Loucy (cell line): ENCODE measurements at regions not wholly inside any gene's neighbourhood (a gene's known extent, or its start where the extent isn't known, plus 50 kb on each side); places are given as distances from the start of the nearest gene placed in this dataset.

Experiments used
- H2AFZ ChIP-seq: fragments of 200-600 bp; sonication (generic); 2 replicates; pipeline ENCODE4 v1.6.0; 2016; ENCODE audit warnings: antibody characterized with exemption, mild to moderate bottlenecking, low read length, moderate library complexity
- H3F3A ChIP-seq: fragments of 200-600 bp; 2 replicates; pipeline ENCODE4 v1.6.0; 2016; ENCODE audit warnings: antibody characterized with exemption, low read depth, mild to moderate bottlenecking
- H3K27me3 ChIP-seq: fragments of 200-600 bp; sonication (generic); 2 replicates; pipeline ENCODE4 v1.6.1; 2014; ENCODE audit warnings: low read length, mild to moderate bottlenecking; ENCODE audit not compliant: insufficient read depth, poor library complexity, severe bottlenecking
- H3K36me3 ChIP-seq: fragments of 200-600 bp; sonication (generic); 2 replicates; pipeline ENCODE4 v1.6.1; 2016; ENCODE audit warnings: low read length; ENCODE audit not compliant: insufficient read depth
- H3K4me1 ChIP-seq: fragments of 200-600 bp; sonication (generic); 2 replicates; pipeline ENCODE4 v1.5.1; 2014; ENCODE audit warnings: low read length, mild to moderate bottlenecking; ENCODE audit not compliant: insufficient read depth, poor library complexity, severe bottlenecking
- H3K4me2 ChIP-seq: fragments of 200-600 bp; sonication (generic); 2 replicates; pipeline ENCODE4 v1.6.0; 2014; ENCODE audit warnings: antibody characterized with exemption, low read length, low read depth, mild to moderate bottlenecking; ENCODE audit not compliant: poor library complexity, severe bottlenecking
- H3K4me3 ChIP-seq: fragments of 200-600 bp; sonication (generic); 2 replicates; pipeline ENCODE4 v1.5.1; 2014; ENCODE audit warnings: low read length, mild to moderate bottlenecking, mixed read lengths; ENCODE audit not compliant: poor library complexity, severe bottlenecking
- H3K79me2 ChIP-seq: fragments of 200-600 bp; sonication (generic); 2 replicates; pipeline ENCODE4 v1.6.1; 2014; ENCODE audit warnings: low read length; ENCODE audit not compliant: insufficient read depth
- H3K9ac ChIP-seq: fragments of 200-600 bp; sonication (generic); 2 replicates; pipeline ENCODE4 v1.6.0; 2014; ENCODE audit warnings: mild to moderate bottlenecking, low read depth, low read length, moderate library complexity; ENCODE audit not compliant: poor library complexity, severe bottlenecking
- H3K9me2 ChIP-seq: fragments of 200-600 bp; sonication (generic); replicated peaks from 2 replicates; pipeline ENCODE4 v1.6.1; 2016; ENCODE audit warnings: low read depth, low read length, mixed read lengths
- H3K9me3 ChIP-seq: fragments of 200-600 bp; sonication (generic); 2 replicates; pipeline ENCODE4 v1.6.1; 2014; ENCODE audit warnings: mild to moderate bottlenecking, antibody characterized with exemption, low read length, low read depth; ENCODE audit not compliant: insufficient read depth
- H4K20me1 ChIP-seq: fragments of 200-600 bp; sonication (generic); 2 replicates; pipeline ENCODE4 v1.6.0; 2014; ENCODE audit warnings: antibody characterized with exemption, low read length, mild to moderate bottlenecking; ENCODE audit not compliant: insufficient read depth, poor library complexity, severe bottlenecking
- EZH2phosphoT487 ChIP-seq: fragments of 200-600 bp; IDR thresholded peaks from 2 replicates; pipeline ENCODE4 v1.6.1; 2018; ENCODE audit warnings: antibody characterized with exemption, mild to moderate bottlenecking, moderate library complexity, borderline replicate concordance
- TF ChIP-seq, protein P1 (sequence below): fragments of 200-600 bp; sonication (generic); conservative IDR thresholded peaks from 2 replicates; pipeline ENCODE4 v1.5.1; 2014; ENCODE audit warnings: mild to moderate bottlenecking, antibody characterized with exemption, low read length

DNA sequence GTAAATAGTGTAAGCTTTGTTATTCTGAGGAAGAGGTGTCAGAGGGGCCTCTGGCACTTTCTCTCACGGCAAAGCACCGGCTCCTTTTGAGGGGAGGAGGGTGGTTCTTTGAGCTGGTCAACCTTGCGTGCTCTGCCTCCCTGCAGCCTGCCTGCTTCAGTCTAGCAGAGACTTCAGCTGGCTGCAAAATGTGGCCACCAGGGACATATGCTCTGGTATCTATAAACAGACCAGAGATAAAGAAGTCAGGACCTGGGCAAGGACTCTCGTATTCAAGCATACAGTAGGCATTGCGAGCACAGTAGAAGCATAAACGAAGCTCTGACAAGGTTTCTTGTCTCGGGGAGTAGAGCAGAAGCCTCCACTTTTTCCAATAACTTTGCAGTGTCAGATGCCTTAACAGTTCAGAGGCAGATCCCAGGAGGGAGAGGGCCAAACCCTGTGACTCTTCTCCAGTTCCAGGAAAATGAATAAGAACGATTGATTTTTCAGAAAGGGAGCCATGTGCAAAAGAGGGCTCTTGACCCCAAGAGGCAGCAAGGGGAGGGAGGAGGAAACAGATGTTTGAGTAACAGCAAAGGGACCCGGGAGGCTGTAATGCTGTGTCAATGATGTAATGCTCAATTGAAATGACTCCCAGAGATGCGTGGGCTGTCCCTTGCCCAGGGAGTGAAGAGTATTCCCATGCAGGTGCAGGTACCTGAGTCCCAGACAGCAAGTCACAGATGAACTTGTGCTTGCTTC lies 57.9 kb upstream of the TEX13D start:
- Histone ChIP-seq H4K20me1 (no peaks in the 10 kb centered on the region), H3F3A (no peaks in the 10 kb centered on the region), H3K79me2 (no peaks in the 10 kb centered on the region), H3K4me2 (peak overlapping the region; percentile 32), H3K4me1 (peaks cover 21% of the 10 kb centered on the region), H2AFZ (peak overlapping the region; percentile 73; the same call in 1 of the 2 replicates), H3K9me2 (no peaks in the 10 kb centered on the region), H3K9ac (no peak overlapping the region), H3K4me3 (no peak overlapping the region), H3K36me3 (no peaks in the 10 kb centered on the region), H3K27me3 (no peaks in the 10 kb centered on the region), H3K9me3 (no peaks in the 10 kb centered on the region)
- no peak for TF ChIP-seq EZH2phosphoT487
- TF ChIP-seq, protein P1, sequence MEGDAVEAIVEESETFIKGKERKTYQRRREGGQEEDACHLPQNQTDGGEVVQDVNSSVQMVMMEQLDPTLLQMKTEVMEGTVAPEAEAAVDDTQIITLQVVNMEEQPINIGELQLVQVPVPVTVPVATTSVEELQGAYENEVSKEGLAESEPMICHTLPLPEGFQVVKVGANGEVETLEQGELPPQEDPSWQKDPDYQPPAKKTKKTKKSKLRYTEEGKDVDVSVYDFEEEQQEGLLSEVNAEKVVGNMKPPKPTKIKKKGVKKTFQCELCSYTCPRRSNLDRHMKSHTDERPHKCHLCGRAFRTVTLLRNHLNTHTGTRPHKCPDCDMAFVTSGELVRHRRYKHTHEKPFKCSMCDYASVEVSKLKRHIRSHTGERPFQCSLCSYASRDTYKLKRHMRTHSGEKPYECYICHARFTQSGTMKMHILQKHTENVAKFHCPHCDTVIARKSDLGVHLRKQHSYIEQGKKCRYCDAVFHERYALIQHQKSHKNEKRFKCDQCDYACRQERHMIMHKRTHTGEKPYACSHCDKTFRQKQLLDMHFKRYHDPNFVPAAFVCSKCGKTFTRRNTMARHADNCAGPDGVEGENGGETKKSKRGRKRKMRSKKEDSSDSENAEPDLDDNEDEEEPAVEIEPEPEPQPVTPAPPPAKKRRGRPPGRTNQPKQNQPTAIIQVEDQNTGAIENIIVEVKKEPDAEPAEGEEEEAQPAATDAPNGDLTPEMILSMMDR, result 0 out of 2 replicates have a peak, but pooled peaks have one; percentile 14

DNA sequence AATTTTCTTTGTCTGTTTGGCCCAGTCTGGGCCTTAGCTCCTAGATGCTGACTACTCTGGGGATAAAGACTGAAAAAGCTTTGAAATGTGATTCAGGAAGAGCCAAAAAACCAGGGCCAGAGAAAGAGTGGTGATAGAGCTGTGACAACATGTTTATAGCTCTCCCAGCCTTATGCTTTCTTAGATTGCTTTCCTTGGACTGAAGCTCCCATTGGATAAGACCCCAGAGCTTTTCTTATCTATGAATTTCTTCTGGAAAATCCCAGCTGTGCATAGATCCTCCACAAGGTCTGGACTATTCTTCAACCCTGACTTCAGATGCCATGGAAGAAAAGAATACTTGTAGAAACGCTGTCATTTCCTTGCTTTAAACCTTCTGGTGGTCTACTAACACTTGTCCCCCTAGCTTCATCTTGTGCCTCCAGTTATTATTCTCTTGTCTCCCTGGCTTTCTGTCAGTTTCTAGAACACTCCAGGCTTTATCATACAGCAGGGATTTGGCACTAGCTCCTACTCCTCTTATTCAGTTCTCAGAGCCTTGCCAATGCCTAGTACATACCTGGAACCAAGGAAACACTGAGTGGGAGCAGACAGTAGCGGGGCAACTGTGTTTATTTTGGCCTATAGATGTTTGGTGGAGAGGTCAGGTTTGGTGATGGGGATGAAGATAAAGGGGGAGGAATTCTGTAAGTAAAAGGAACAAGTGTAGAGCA lies 57.1 kb upstream of the TEX13D start:
- Histone ChIP-seq H2AFZ (peak overlapping the region; percentile 73; the same call in 1 of the 2 replicates), H3K36me3 (no peaks in the 10 kb centered on the region), H3K4me3 (no peak overlapping the region), H3K9me3 (no peaks in the 10 kb centered on the region), H4K20me1 (no peaks in the 10 kb centered on the region), H3F3A (no peaks in the 10 kb centered on the region), H3K27me3 (no peaks in the 10 kb centered on the region), H3K4me2 (peak overlapping the region; percentile 32), H3K9me2 (no peaks in the 10 kb centered on the region), H3K9ac (no peak overlapping the region), H3K4me1 (peaks cover 21% of the 10 kb centered on the region), H3K79me2 (no peaks in the 10 kb centered on the region)
- TF ChIP-seq EZH2phosphoT487, result no peak
- TF ChIP-seq, protein P1, result no peak

DNA sequence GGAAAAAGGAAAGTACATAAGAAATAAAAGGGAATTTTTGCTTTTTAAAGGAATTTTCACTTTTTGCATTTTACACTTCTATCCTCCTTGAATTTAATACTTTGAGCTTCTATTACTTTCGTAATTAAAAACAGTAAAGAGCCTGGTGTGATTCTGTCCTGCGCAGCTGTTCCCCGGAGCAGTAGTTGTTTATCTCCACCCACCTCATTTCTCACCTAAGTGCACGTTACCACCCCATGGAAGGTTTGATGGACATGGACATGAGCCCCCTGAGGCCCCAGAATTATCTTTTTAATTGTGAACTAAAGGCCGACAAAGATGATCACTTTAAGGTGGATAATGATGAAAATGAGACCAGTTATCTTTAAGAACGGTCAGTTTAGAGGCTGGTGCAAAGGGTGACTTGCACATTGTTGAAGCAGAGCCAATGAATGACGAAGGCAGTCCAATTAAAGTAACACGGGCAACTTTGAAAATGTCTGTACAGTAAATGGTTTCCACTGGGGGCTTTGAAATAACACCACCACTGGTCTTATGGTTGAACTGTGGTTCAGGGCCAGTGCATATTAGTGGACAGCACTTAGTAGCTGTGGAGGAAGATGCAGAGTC lies 52.1 kb upstream of the TEX13D start:
- H3K27me3 ChIP-seq, result no peaks in the 10 kb centered on the region
- no peaks in the 10 kb centered on the region for H4K20me1 ChIP-seq
- H3K36me3 ChIP-seq, result no peaks in the 10 kb centered on the region
- no peak overlapping the region for H3K9ac ChIP-seq
- H3K4me1 ChIP-seq, result peaks cover 8% of the 10 kb centered on the region
- TF ChIP-seq EZH2phosphoT487, result no peak
- TF ChIP-seq, protein P1, result no peak
- H3F3A ChIP-seq, result no peaks in the 10 kb centered on the region
- no peaks in the 10 kb centered on the region for H3K9me3 ChIP-seq
- no peak overlapping the region for H3K4me3 ChIP-seq
- H3K9me2 ChIP-seq, result no peaks in the 10 kb centered on the region
- H2AFZ ChIP-seq, result no peak overlapping the region
- no peak overlapping the region for H3K4me2 ChIP-seq
- H3K79me2 ChIP-seq, result no peaks in the 10 kb centered on the region
